ENCODE measurements at regions not wholly inside any gene's neighbourhood (a gene's known extent, or its start where the extent isn't known, plus 50 kb on each side); places are given as distances from the start of the nearest gene placed in this dataset.
A peak's percentile ranks its signal among the peaks of the same experiment; 100 is the strongest.

- Histone ChIP-seq H3K27me3 (ENCODE audit: insufficient read depth) (no peaks in the 10 kb centered on the region), H3K27ac (ENCODE audit: low read depth in 2 of 2, low read length in 1 of 2) (no peak overlapping the region), H3K9ac (no peak overlapping the region), H3K9me3 (no peaks in the 10 kb centered on the region), H3K36me3 (replicated peaks in 1 of 2; ENCODE audit: control insufficient read depth in 1 of 2, insufficient read depth in 2 of 2, low read length in 1 of 2) (no peaks in the 10 kb centered on the region), H3K4me3 (ENCODE audit: low read depth in 2 of 2, low read length in 1 of 2) (no peak overlapping the region), H3K4me2 (no peak overlapping the region), H3K79me2 (ENCODE audit: insufficient read depth) (no peaks in the 10 kb centered on the region), H3F3A (replicated peaks; ENCODE audit: insufficient read depth) (no peaks in the 10 kb centered on the region), H2AFZ (ENCODE audit: low read depth) (no peak overlapping the region), H3K9me2 (no peaks in the 10 kb centered on the region), H4K20me1 (ENCODE audit: insufficient read depth) (no peaks in the 10 kb centered on the region), H3K4me1 (ENCODE audit: control insufficient read depth in 1 of 2, insufficient read depth in 2 of 2, low read depth in 1 of 2, low read length in 1 of 2) (no peaks in the 10 kb centered on the region)
- no peak for DNase-seq
- CTCF ChIA-PET = interaction anchor here (1.3 to 3.8 kb wide), 4 partner anchors 9 to 152 kb away, joined by 3 to 42 read pairs (median 5); no protein-coding TSS in a partner anchor
- POLR2A ChIA-PET = no interaction called here
- TF ChIP-seq RAD21 (IDR thresholded peaks at IDR 0.05; ENCODE audit: low read length) (peak; percentile 28; the same call in 1 of the 2 replicates), CTCF (IDR thresholded peaks at IDR 0.05) (0 out of 2 replicates have a peak, but pooled peaks have one; percentile 10), YY1 (IDR thresholded peaks at IDR 0.05; ENCODE audit: low read depth) (no peak), ZBTB33 (IDR thresholded peaks at IDR 0.05; ENCODE audit: borderline replicate concordance, low read depth) (no peak)
- WGBS (ENCODE audit: low lambda C conversion rate) = 72% methylated on average over 1 of the region's 1 CpG
These were observed 197.9 kb upstream of the ANO3 start for GRCh38 chr11:26134053-26134452.

GRCh38 chr11:26134481-26135355, 197.2 kb upstream of the ANO3 start:
- Histone ChIP-seq H3K9me3 (no peaks in the 10 kb centered on the region), H3K27ac (ENCODE audit: low read depth in 2 of 2, low read length in 1 of 2) (no peak overlapping the region), H3K4me2 (no peak overlapping the region), H2AFZ (ENCODE audit: low read depth) (no peak overlapping the region), H3K4me3 (ENCODE audit: low read depth in 2 of 2, low read length in 1 of 2) (no peak overlapping the region), H3K9ac (no peak overlapping the region), H3K27me3 (ENCODE audit: insufficient read depth) (no peaks in the 10 kb centered on the region), H3K9me2 (no peaks in the 10 kb centered on the region), H3K4me1 (ENCODE audit: control insufficient read depth in 1 of 2, insufficient read depth in 2 of 2, low read depth in 1 of 2, low read length in 1 of 2) (no peaks in the 10 kb centered on the region), H3F3A (replicated peaks; ENCODE audit: insufficient read depth) (no peaks in the 10 kb centered on the region), H3K36me3 (replicated peaks in 1 of 2; ENCODE audit: control insufficient read depth in 1 of 2, insufficient read depth in 2 of 2, low read length in 1 of 2) (no peaks in the 10 kb centered on the region), H4K20me1 (ENCODE audit: insufficient read depth) (no peaks in the 10 kb centered on the region), H3K79me2 (ENCODE audit: insufficient read depth) (no peaks in the 10 kb centered on the region)
- ChIA-PET POLR2A (no interaction called here), CTCF (interaction anchor here (0.6 to 3.8 kb wide), 7 partner anchors 9 to 1399 kb away, joined by 3 to 42 read pairs (median 3); no protein-coding TSS in a partner anchor)
- WGBS (ENCODE audit: low lambda C conversion rate) = 81% methylated on average over 6 of the region's 6 CpGs
- DNase-seq = peak; percentile 9
- TF ChIP-seq SMC3 (IDR thresholded peaks at IDR 0.05; ENCODE audit: low read depth, low read length) = peak; percentile 64
- TF ChIP-seq CTCF (IDR thresholded peaks at IDR 0.05) = peak; percentile 54
- TF ChIP-seq RAD21 (IDR thresholded peaks at IDR 0.05; ENCODE audit: low read length) = peak; percentile 79
- no peak for TF ChIP-seq ZBTB33 (IDR thresholded peaks at IDR 0.05; ENCODE audit: borderline replicate concordance, low read depth)

Data from SK-N-SH (cell line).